Stimulated activated CD4-positive, alpha-beta T cell treated with anti-CD3 and anti-CD28 coated beads, Interleukin-4, amount 100 ng/mL, for 4 hours (primary cell): ENCODE measurements at regions not wholly inside any gene's neighbourhood (a gene's known extent, or its start where the extent isn't known, plus 50 kb on each side); places are given as distances from the start of the nearest gene placed in this dataset.
"Not testable (repeated sequence)": the region's sequence is repeated elsewhere in the genome, so short reads cannot be mapped to it uniquely, and the experiment has no call there.

ENCODE experiments used
- DNase-seq, 2 experiments: peaks; one replicate each; pipeline ENCODE4 v3.0.0-alpha.2; 2020

DNA sequence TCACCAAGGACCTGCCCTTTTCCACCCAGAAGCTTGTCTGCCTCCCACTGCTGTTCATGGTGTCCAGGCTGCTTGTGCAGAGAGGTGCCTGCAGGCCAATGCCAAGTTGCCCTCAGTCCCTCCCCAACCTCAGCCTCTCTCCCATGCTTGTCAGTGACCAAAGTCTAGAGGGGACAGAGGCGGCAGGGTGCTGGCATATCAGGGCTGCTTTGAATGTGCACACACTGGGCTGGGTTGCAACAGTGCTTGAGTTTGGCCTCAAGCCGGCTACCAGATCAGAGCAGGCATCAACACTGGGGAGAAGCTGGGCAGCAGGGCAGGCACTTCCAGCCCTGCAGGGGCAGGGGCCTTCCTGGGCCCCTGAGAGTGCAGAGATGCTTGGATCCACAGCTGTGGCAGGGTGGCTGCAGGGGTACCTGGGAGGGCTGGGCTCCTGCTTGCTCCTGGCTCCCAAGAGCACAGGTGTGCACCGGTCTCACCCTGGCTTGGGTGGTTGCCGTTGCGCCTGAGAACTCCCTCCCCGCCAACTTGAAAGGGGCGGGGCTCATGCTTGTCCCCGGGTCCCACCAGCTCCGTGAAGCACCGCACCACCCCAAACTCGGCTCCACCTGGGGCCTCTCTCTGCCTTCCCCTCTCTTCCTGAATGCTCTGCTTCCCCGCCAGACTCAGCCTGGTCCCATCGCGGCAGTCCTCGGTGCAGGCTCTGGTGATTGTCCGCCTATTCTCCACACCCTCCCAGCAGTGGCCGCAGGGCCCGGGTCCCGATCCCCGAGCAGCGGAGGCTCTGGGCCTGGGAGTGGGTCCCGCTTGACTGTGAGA lies 1681.9 kb upstream of the ADGRL3 start:
- no peak for DNase-seq

GRCh38 chr4:59525885-59526284 lies 1674.2 kb upstream of the ADGRL3 start:
- DNase-seq = no peak

DNA sequence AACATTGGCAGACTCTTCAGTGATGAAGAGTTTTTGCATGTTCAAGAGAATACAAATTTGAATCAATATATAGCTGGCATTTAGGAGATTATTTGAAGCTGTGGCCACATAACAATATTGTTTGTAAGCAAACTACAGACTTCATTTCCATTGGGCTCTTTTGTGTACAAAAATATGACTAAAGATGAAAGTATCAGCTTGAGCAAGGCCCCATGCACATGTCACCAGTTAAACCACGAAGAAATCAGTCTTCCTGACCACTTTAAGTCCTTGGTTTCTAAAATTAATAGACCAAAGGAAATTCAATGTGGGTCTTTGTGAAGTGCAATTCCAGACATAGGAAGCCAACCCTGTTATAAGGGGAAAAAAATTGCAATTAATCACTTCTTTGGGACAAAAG lies 1664.6 kb upstream of the ADGRL3 start:
- DNase-seq = no peak

GRCh38 chr4:59536428-59536827 lies 1663.7 kb upstream of the ADGRL3 start:
- DNase-seq = no peak

DNA sequence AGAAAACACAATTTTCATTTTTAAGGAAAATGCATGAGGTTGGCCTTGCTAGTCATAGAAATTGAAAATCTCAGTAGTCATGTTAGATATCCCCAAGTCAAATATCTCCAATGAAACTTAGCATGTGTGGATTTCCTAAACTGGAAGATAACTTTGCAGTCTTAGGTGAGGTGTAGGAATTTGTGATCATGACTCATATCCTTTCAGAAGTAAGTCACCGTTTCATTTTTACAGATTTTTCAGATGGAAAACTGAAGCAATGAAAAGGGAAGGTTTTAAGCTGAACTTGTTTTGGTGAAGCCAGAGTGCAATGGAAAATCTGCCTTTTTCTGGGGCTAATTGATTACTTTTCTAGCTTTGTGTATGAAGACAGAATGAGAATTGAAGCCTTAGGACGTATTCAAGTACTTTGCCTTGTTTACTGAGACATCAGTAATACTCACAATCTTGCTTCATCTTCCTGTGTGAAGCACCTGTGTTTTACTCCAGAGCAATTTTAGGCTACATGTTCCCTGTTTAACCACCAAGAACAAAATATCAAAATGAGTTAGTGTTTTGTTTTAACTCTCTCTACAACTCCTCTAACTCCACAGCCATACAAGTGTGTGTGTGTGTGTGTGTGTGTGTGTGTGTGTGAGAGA lies 1662.8 kb upstream of the ADGRL3 start:
- DNase-seq = no peak

- DNase-seq = no peak
Observed at GRCh38 chr4:59539401-59539800, 1660.7 kb upstream of the ADGRL3 start.

- DNase-seq = no peak
Observed at GRCh38 chr4:59540311-59540710, 1659.8 kb upstream of the ADGRL3 start.

GRCh38 chr4:59553063-59553720 lies 1646.9 kb upstream of the ADGRL3 start:
- no peak for DNase-seq

- no peak for DNase-seq
Observed at GRCh38 chr4:59553721-59554091, 1646.4 kb upstream of the ADGRL3 start.

GRCh38 chr4:59556191-59556590 lies 1643.9 kb upstream of the ADGRL3 start:
- not testable (repeated sequence) for DNase-seq

- DNase-seq = not testable (repeated sequence)
Observed at GRCh38 chr4:59560141-59560648, 1639.9 kb upstream of the ADGRL3 start.

GRCh38 chr4:59565836-59566235 lies 1634.3 kb upstream of the ADGRL3 start:
- DNase-seq = no peak

GRCh38 chr4:59570860-59571476 lies 1629.2 kb upstream of the ADGRL3 start:
- DNase-seq = no peak

- no peak for DNase-seq
Observed at GRCh38 chr4:59571805-59572430, 1628.2 kb upstream of the ADGRL3 start.

DNA sequence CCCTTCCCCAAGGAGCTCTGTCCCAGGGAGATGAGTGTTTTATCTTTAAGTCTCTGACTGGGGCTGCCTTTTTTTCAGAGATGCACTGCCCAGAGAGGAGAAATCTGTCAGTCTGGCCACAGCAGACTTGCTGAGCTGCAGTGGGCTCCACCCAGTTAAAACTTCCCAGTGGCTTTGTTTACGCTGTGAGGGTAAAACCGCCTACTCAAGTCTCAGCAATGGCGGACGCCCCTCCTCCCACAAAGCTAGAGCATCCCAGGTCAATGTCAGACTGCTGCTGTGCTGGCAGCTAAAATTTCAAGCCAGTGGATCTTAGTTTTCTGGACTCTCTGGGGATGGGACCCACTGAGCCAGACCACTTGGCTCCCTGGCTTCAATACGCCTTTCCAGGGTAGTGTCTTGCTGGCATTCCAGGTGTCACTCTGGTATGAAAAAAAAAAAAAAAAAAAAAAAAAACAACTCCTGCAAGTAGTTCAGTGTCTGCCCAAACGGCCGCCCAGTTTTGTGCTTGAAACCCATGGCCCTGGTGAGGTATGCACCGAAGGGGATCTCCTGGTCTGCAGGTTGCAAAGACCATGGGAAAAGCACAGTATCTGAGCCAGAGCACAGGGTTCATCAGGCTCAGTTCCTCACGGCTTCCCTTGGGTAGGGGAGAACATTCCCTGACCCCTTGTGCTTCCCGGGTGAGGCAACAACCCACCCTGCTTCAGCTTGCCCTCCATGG lies 1616.1 kb upstream of the ADGRL3 start:
- no peak for DNase-seq

DNA sequence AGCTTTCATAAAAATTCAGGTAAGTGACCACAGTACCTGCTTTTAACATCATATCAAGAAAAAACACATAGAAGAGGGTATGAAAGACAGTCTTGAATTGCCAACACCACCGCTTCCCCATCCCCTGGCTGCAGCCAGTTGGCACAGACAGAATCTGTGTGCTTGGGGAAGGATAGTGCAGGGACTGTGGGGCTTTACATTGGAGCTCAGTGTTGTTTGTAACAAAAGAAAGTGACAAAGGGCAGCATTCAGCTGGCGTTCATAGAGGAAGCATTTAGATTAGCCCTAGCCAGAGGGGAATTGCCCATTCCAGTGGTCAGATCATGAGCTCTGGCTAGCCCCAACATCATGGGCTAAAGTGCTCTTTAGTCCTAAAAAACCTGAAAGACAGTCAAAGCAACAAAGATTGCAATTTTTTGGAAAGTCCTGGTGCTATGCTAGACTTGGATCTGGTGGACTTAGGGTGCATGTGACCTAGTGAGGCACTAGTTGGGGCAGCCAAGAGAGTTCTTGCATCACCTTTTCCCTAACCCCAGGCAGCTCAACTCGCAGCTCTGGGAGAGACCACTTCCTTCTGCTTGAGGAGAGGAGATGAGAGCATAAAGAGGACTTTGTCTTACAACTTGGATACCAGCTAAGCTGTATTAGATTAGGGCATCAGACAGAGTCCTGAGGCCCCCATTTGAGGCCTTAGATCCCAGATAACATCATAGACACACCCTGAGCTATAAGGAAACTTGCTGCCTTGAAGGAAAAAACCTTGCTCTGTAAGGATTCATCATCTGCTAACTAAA lies 1602.4 kb upstream of the ADGRL3 start:
- no peak for DNase-seq

DNA sequence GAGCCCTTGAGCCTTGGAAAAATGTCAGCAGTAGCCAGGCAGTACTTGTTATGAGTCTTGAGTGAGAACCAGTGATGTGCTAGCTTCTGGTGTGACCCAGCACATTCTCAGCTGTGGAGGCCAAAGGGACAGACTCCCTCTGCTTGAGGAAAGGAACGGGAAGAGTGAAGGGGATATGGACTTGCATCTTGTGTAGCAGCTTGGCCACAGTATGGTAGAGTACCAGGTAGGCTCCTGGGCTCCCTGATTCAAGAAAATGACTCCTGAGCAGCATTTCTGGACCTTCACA lies 1601.9 kb upstream of the ADGRL3 start:
- no peak for DNase-seq

- no peak for DNase-seq
Observed at GRCh38 chr4:59608466-59608865, 1591.7 kb upstream of the ADGRL3 start.

DNA sequence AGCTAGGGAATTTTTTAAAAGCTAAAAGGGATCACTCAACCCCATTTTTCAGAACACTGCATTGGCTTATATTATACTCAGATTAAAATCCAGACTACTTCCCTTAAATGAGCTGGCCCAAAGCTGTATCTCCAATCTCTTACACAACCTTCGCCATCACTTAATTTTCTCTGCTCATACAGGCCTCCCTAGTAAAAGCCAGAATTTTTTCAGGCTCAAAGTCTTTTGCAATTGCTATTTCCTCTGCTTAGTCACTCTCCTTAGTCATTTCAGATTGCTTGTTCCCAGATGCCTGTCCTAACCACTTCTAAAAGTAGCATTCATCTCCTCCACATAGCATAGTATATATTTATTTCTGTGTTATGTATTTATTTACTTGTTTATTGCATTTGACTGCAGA lies 1587.9 kb upstream of the ADGRL3 start:
- DNase-seq = no peak

GRCh38 chr4:59615316-59615715 lies 1584.8 kb upstream of the ADGRL3 start:
- no peak for DNase-seq

DNA sequence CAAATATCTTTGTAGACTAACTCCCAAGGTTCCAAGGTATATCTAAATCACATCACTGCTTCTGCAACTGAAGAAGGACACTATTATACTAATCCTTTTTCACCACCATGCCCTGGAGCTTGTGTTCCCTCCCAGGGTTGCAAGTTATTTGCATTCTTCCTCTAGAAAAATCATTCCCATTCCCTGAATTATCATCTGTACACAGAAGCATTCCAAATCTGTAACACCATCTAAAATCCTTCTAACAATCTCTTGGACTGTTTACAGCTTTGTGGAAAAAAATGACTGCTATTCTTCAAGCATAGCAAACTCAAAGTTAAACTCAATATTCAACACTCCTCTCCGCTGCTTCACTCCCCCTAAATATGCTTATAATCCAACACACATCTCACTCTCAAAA lies 1570.8 kb upstream of the ADGRL3 start:
- no peak for DNase-seq

GRCh38 chr4:59630235-59630634 lies 1569.9 kb upstream of the ADGRL3 start:
- DNase-seq = no peak
